A549 (cell line): ENCODE measurements at regions not wholly inside any gene's neighbourhood (a gene's known extent, or its start where the extent isn't known, plus 50 kb on each side); places are given as distances from the start of the nearest gene placed in this dataset.

Experiments used
- ATAC-seq, 2 experiments: fragments of 200-7000 bp in 1 of 2; fragments of >200 bp in 1 of 2; cut with Nextera tagmentation in 1 of 2; cut with Tn5 transposase in 1 of 2; 3 replicates each; pipeline versions ENCODE4 v1.8.0 to v1.9.1; 2018 to 2020; ENCODE audit warnings: mild to moderate bottlenecking in 1 of 2, moderate library complexity in 1 of 2
- CTCF ChIA-PET: fragments of 300-600 bp; sonication (Branson Sonifier 250); formaldehyde crosslinking; extraction: SDS; loops from one replicate; lab custom pipeline; 2021; ENCODE audit warnings: antibody characterized with exemption, inconsistent platforms; lab: Yijun Ruan, JAX
- POLR2A ChIA-PET: fragments of 350-600 bp; formaldehyde crosslinking; extraction: SDS; loops from one replicate; lab custom pipeline; 2021; ENCODE audit warnings: antibody characterized with exemption, inconsistent platforms; lab: Yijun Ruan, JAX
- DNase-seq, 2 experiments: peaks; one replicate each; pipeline versions ENCODE4 v3.0.0 to v3.0.0-alpha.2; 2011 to 2016; ENCODE audit warnings: low read depth in 1 of 2, low spot score in 1 of 2
- FAIRE-seq: peaks from 2 replicates; lab custom pipeline; 2011; peaks lifted over from hg19 to GRCh38; lab: Jason Lieb, UNC
- H3K27ac ChIP-seq, 2 experiments: fragments of >200 bp; sonication (Bioruptor Twin); formaldehyde crosslinking; 3 replicates each; pipeline ENCODE4 v1.5.1; 2016 to 2017
- H3K4me1 ChIP-seq: fragments of >200 bp; sonication (Bioruptor Twin); formaldehyde crosslinking; 3 replicates; pipeline ENCODE4 v1.6.1; 2016
- H3K4me2 ChIP-seq: fragments of >200 bp; sonication (Bioruptor Twin); formaldehyde crosslinking; 3 replicates; pipeline ENCODE4 v1.6.1; 2016
- H3K4me3 ChIP-seq: fragments of >200 bp; sonication (Bioruptor Twin); formaldehyde crosslinking; 3 replicates; pipeline ENCODE4 v1.5.1; 2016
- H3K9me3 ChIP-seq: fragments of >200 bp; sonication (Bioruptor Twin); formaldehyde crosslinking; 3 replicates; pipeline ENCODE4 v1.6.1; 2016
- CEBPB ChIP-seq, 2 experiments: fragments of >200 bp in 1 of 2; sonication (Bioruptor Twin) in 1 of 2; formaldehyde crosslinking in 1 of 2; IDR thresholded peaks; 2 replicates each; pipeline ENCODE4 v1.6.1; 2012 to 2016
- CHD2 ChIP-seq: fragments of 150-350 bp; IDR thresholded peaks from 2 replicates; pipeline ENCODE4 v1.6.1; 2014; ENCODE audit warnings: low read length; ENCODE audit not compliant: partially characterized antibody
- EHF ChIP-seq: fragments of 250-450 bp; sonication (Bioruptor Pico); IDR thresholded peaks from 2 replicates; pipeline ENCODE4 v1.5.0; 2020; ENCODE audit warnings: mild to moderate bottlenecking
- ESRRA ChIP-seq: fragments of 150-350 bp; IDR thresholded peaks from 2 replicates; pipeline ENCODE4 v1.6.1; 2014; ENCODE audit warnings: mild to moderate bottlenecking, low read length, borderline replicate concordance
- FOSB ChIP-seq: fragments of 250-450 bp; sonication (Bioruptor Pico); IDR thresholded peaks from 2 replicates; pipeline ENCODE4 v1.5.0; 2020; ENCODE audit warnings: mild to moderate bottlenecking, moderate library complexity
- FOXS1 ChIP-seq: fragments of 250-450 bp; sonication (Bioruptor Pico); IDR thresholded peaks from 2 replicates; pipeline ENCODE4 v1.5.0; 2020; ENCODE audit warnings: mild to moderate bottlenecking, moderate library complexity
- GATA3 ChIP-seq: IDR thresholded peaks from 2 replicates; pipeline ENCODE4 v1.6.1; 2012; ENCODE audit warnings: borderline replicate concordance
- HEYL ChIP-seq: fragments of 250-450 bp; sonication (Bioruptor Pico); IDR thresholded peaks from 2 replicates; pipeline ENCODE4 v1.8.0; 2021; ENCODE audit warnings: mild to moderate bottlenecking, moderate library complexity
- HOXB13 ChIP-seq: fragments of 250-450 bp; sonication (Bioruptor Pico); IDR thresholded peaks from 2 replicates; pipeline ENCODE4 v1.5.0; 2020; ENCODE audit warnings: low read depth, mild to moderate bottlenecking, moderate library complexity
- JUNB ChIP-seq: fragments of >200 bp; sonication (Bioruptor Twin); formaldehyde crosslinking; IDR thresholded peaks from 2 replicates; pipeline ENCODE4 v1.6.1; 2016
- MYC ChIP-seq: IDR thresholded peaks from 2 replicates; pipeline ENCODE4 v1.6.1; 2012; ENCODE audit warnings: mild to moderate bottlenecking, inconsistent platforms, low read length, improper control_type of control experiment, borderline replicate concordance
- POLR2AphosphoS2 ChIP-seq: conservative IDR thresholded peaks from 2 replicates; pipeline ENCODE4 v1.6.1; 2012; ENCODE audit warnings: low read length, improper control_type of control experiment, inconsistent platforms
- RARB ChIP-seq: fragments of 250-450 bp; sonication (Bioruptor Pico); IDR thresholded peaks from 2 replicates; pipeline ENCODE4 v1.8.0; 2021; ENCODE audit warnings: mild to moderate bottlenecking, moderate library complexity
- RFX5 ChIP-seq: fragments of 450-650 bp; IDR thresholded peaks from 2 replicates; pipeline ENCODE4 v1.7.1; 2014; ENCODE audit warnings: antibody characterized with exemption, mild to moderate bottlenecking, moderate library complexity
- SMC3 ChIP-seq: fragments of >200 bp; sonication (Bioruptor Twin); formaldehyde crosslinking; IDR thresholded peaks from 3 replicates; pipeline ENCODE4 v1.6.1; 2018; ENCODE audit warnings: inconsistent platforms
- SREBF2 ChIP-seq: fragments of 450-650 bp; IDR thresholded peaks from 2 replicates; pipeline ENCODE4 v1.6.1; 2014; ENCODE audit warnings: mild to moderate bottlenecking, moderate library complexity
- ZFP36 ChIP-seq: fragments of 450-650 bp; IDR thresholded peaks from 2 replicates; pipeline ENCODE4 v1.6.1; 2014; ENCODE audit warnings: borderline replicate concordance; ENCODE audit not compliant: partially characterized antibody
- WGBS: methylation state at CpG from one replicate; pipeline ENCODE4 v1.1.6; 2017; ENCODE audit errors: missing lambda C conversion rate; 5-methylcytosine and 5-hydroxymethylcytosine counted together
- TF ChIP-seq, protein P1 (sequence below): fragments of 150-350 bp; IDR thresholded peaks from 2 replicates; pipeline ENCODE4 v1.6.1; 2014; ENCODE audit warnings: low read depth, mild to moderate bottlenecking, low read length
- TF ChIP-seq, protein P2 (sequence below): fragments of 250-450 bp; sonication (Bioruptor Pico); IDR thresholded peaks from 2 replicates; pipeline ENCODE4 v1.5.0; 2020; ENCODE audit warnings: low read depth, mild to moderate bottlenecking, moderate library complexity
- TF ChIP-seq, protein P3 (sequence below): fragments of 450-650 bp; IDR thresholded peaks from 2 replicates; pipeline ENCODE4 v1.6.1; 2014; ENCODE audit warnings: antibody characterized with exemption
- TF ChIP-seq, protein P4 (sequence below): fragments of >200 bp; sonication (Bioruptor Twin); formaldehyde crosslinking; IDR thresholded peaks from 3 replicates; pipeline ENCODE4 v1.6.1; 2016
- TF ChIP-seq, protein P5 (sequence below): fragments of >200 bp; sonication (Bioruptor Twin); formaldehyde crosslinking; IDR thresholded peaks from 2 replicates; pipeline ENCODE4 v1.6.1; 2016
- TF ChIP-seq, protein P6 (sequence below): IDR thresholded peaks from 2 replicates; pipeline ENCODE4 v1.6.1; 2012
- TF ChIP-seq, protein P7 (sequence below): fragments of 200-600 bp; sonication (generic); IDR thresholded peaks from 2 replicates; pipeline ENCODE4 v1.6.1; 2016; ENCODE audit warnings: antibody characterized with exemption, mild to moderate bottlenecking, moderate library complexity

DNA sequence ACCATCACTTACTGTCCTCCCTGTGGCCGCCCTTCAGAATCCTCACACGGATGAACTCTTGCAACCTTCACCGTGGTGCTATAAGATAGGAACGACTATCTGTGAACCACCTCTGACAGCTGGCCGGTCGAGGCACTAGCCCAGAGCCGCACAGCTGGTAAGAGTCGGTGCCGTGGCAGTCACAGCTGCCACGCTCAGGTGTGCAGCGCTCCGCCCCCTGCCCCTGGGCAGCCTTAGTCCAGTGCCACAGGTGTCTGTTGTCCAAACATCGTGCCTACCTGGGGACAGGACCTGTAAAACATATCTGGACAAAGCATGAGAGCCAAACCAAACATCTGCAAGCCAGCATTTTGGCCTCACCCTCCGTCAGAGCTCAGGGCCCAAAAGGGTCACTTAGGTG, 55.3 kb upstream of the SALL3 start:
- ATAC-seq (no peak), DNase-seq (no peak), FAIRE-seq (no peak)
- Histone ChIP-seq H3K4me1 (no peaks in the 10 kb centered on the region), H3K9me3 (no peaks in the 10 kb centered on the region), H3K4me3 (no peak overlapping the region), H3K27ac (no peak overlapping the region), H3K4me2 (no peak overlapping the region)
- ChIA-PET CTCF (no interaction called here), POLR2A (no interaction called here)
- 14% methylated on average over 4 of the region's 14 CpGs for WGBS
- no peak for TF ChIP-seq SMC3
- no peak for TF ChIP-seq HEYL
- TF ChIP-seq RARB (CRISPR knock-in tag) = no peak
- TF ChIP-seq, protein P1, sequence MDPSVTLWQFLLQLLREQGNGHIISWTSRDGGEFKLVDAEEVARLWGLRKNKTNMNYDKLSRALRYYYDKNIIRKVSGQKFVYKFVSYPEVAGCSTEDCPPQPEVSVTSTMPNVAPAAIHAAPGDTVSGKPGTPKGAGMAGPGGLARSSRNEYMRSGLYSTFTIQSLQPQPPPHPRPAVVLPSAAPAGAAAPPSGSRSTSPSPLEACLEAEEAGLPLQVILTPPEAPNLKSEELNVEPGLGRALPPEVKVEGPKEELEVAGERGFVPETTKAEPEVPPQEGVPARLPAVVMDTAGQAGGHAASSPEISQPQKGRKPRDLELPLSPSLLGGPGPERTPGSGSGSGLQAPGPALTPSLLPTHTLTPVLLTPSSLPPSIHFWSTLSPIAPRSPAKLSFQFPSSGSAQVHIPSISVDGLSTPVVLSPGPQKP = no peak
- no peak for TF ChIP-seq POLR2AphosphoS2
- TF ChIP-seq, protein P2, sequence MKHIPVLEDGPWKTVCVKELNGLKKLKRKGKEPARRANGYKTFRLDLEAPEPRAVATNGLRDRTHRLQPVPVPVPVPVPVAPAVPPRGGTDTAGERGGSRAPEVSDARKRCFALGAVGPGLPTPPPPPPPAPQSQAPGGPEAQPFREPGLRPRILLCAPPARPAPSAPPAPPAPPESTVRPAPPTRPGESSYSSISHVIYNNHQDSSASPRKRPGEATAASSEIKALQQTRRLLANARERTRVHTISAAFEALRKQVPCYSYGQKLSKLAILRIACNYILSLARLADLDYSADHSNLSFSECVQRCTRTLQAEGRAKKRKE (CRISPR knock-in tag) = no peak
- TF ChIP-seq CEBPB (IDR thresholded peaks at IDR 0.05) = no peak
- TF ChIP-seq CHD2 = no peak
- TF ChIP-seq ZFP36 = no peak
- no peak for TF ChIP-seq RFX5
- no peak for TF ChIP-seq GATA3
- no peak for TF ChIP-seq FOSB (CRISPR knock-in tag)
- TF ChIP-seq MYC = no peak
- TF ChIP-seq, protein P3, sequence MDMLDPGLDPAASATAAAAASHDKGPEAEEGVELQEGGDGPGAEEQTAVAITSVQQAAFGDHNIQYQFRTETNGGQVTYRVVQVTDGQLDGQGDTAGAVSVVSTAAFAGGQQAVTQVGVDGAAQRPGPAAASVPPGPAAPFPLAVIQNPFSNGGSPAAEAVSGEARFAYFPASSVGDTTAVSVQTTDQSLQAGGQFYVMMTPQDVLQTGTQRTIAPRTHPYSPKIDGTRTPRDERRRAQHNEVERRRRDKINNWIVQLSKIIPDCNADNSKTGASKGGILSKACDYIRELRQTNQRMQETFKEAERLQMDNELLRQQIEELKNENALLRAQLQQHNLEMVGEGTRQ = no peak
- no peak for TF ChIP-seq ESRRA
- TF ChIP-seq, protein P4, sequence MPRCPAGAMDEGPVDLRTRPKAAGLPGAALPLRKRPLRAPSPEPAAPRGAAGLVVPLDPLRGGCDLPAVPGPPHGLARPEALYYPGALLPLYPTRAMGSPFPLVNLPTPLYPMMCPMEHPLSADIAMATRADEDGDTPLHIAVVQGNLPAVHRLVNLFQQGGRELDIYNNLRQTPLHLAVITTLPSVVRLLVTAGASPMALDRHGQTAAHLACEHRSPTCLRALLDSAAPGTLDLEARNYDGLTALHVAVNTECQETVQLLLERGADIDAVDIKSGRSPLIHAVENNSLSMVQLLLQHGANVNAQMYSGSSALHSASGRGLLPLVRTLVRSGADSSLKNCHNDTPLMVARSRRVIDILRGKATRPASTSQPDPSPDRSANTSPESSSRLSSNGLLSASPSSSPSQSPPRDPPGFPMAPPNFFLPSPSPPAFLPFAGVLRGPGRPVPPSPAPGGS = no peak
- no peak for TF ChIP-seq JUNB

DNA sequence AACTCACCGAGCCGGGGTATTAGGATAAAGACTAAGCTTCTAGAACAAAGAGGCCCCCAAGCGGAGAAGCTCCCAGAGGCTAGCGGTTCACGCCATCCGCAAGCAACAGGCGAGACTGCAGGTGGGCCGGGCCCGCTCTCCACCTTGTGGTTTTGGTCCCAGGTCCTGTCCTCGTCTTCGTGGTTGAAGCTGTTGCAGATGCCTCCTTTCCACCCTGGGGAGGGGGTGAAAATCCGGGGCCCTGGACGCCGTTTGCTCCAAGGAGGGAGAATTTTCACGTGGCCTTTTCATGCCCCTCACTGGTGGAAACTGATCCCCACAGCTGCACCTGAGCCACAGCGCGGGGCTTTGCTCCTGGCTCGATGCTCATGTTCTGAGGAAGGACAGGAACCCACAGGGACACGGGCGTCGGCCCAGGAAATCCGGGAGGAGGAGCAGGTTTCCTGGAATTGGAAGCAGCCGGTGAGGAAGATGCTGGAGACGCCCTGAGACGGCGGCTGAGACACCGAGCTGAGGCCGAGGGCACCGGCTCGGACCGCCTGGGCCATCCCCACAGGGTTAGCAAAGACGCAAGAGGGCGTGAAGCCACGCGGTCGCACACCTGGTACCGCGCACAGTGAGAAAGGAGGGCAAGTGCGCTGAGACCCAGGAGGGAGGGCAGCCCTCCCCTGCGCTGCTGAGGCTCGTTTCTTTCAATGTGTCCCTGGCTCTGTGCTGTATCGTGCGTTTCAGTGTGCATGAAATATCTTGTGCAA, 54.7 kb upstream of the SALL3 start:
- no peak for DNase-seq
- no peak overlapping the region for H3K4me3 ChIP-seq
- 38% methylated on average over 14 of the region's 43 CpGs for WGBS
- no peak overlapping the region for H3K4me2 ChIP-seq
- POLR2A ChIA-PET = no interaction called here
- no peak for ATAC-seq
- no peak for FAIRE-seq
- no peaks in the 10 kb centered on the region for H3K4me1 ChIP-seq
- no peak overlapping the region for H3K27ac ChIP-seq
- TF ChIP-seq, protein P5, sequence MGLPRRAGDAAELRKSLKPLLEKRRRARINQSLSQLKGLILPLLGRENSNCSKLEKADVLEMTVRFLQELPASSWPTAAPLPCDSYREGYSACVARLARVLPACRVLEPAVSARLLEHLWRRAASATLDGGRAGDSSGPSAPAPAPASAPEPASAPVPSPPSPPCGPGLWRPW = no peak
- TF ChIP-seq, protein P4 = no peak
- TF ChIP-seq SREBF2 (no peak), HOXB13 (no peak), ZFP36 (no peak), CEBPB (IDR thresholded peaks at IDR 0.05) (no peak), EHF (CRISPR knock-in tag) (no peak), FOXS1 (CRISPR knock-in tag) (no peak)
- TF ChIP-seq, protein P6, sequence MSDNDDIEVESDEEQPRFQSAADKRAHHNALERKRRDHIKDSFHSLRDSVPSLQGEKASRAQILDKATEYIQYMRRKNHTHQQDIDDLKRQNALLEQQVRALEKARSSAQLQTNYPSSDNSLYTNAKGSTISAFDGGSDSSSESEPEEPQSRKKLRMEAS = no peak
- TF ChIP-seq, protein P7, sequence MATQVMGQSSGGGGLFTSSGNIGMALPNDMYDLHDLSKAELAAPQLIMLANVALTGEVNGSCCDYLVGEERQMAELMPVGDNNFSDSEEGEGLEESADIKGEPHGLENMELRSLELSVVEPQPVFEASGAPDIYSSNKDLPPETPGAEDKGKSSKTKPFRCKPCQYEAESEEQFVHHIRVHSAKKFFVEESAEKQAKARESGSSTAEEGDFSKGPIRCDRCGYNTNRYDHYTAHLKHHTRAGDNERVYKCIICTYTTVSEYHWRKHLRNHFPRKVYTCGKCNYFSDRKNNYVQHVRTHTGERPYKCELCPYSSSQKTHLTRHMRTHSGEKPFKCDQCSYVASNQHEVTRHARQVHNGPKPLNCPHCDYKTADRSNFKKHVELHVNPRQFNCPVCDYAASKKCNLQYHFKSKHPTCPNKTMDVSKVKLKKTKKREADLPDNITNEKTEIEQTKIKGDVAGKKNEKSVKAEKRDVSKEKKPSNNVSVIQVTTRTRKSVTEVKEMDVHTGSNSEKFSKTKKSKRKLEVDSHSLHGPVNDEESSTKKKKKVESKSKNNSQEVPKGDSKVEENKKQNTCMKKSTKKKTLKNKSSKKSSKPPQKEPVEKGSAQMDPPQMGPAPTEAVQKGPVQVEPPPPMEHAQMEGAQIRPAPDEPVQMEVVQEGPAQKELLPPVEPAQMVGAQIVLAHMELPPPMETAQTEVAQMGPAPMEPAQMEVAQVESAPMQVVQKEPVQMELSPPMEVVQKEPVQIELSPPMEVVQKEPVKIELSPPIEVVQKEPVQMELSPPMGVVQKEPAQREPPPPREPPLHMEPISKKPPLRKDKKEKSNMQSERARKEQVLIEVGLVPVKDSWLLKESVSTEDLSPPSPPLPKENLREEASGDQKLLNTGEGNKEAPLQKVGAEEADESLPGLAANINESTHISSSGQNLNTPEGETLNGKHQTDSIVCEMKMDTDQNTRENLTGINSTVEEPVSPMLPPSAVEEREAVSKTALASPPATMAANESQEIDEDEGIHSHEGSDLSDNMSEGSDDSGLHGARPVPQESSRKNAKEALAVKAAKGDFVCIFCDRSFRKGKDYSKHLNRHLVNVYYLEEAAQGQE = no peak
- TF ChIP-seq, all 56 proteins: peak for 0
- H3K9me3 ChIP-seq = no peaks in the 10 kb centered on the region
- CTCF ChIA-PET = no interaction called here
